GM12878 (cell line): ENCODE measurements at regions not wholly inside any gene's neighbourhood (a gene's known extent, or its start where the extent isn't known, plus 50 kb on each side); places are given as distances from the start of the nearest gene placed in this dataset.

Source experiments
- ATAC-seq: fragments of 200-7000 bp; cut with Tn5 transposase; 3 replicates; pipeline ENCODE4 v1.9.1; 2020; ENCODE audit warnings: mild to moderate bottlenecking, moderate library complexity
- BruUV-seq: library from RNA; stranded (reverse); fragments of 400-500 nt; replicated peaks from 2 replicates; lab custom pipeline; 2021; lab: Mats Ljungman, UMichigan
- CTCF ChIA-PET: fragments of 300-600 bp; sonication (Branson Sonifier 250); formaldehyde crosslinking; extraction: SDS; loops from one replicate; lab custom pipeline; 2021; ENCODE audit warnings: inconsistent platforms; lab: Yijun Ruan, JAX
- POLR2A ChIA-PET: fragments of 350-600 bp; formaldehyde crosslinking; extraction: SDS; loops from one replicate; lab custom pipeline; 2021; ENCODE audit warnings: inconsistent platforms; lab: Charles Lee
- RAD21 ChIA-PET: fragments of 300-600 bp; sonication (Branson Sonifier 250); formaldehyde crosslinking; loops from one replicate; lab custom pipeline; 2023; ENCODE audit warnings: antibody characterized with exemption; ENCODE audit not compliant: unreplicated experiment; lab: Charles Lee
- SMC1A ChIA-PET: fragments of 300-600 bp; sonication (Branson Sonifier 250); formaldehyde crosslinking; loops from one replicate; lab custom pipeline; 2023; ENCODE audit not compliant: unreplicated experiment, uncharacterized antibody; lab: Charles Lee
- DNase-seq: peaks from one replicate; pipeline ENCODE4 v3.0.0-alpha.2; 2011; ENCODE audit warnings: low read depth, low spot score
- FAIRE-seq: peaks from 3 replicates; lab custom pipeline; 2011; peaks lifted over from hg19 to GRCh38; lab: Jason Lieb, UNC
- H2AFZ ChIP-seq: 2 replicates; pipeline ENCODE4 v1.6.0; 2011; ENCODE audit warnings: low read depth, low read length, control low read depth; ENCODE audit not compliant: control insufficient read depth
- H3K27ac ChIP-seq: 2 replicates; pipeline ENCODE4 v1.5.1; 2011; ENCODE audit warnings: control low read depth; ENCODE audit not compliant: control insufficient read depth, insufficient read depth
- H3K27me3 ChIP-seq, 2 experiments: replicated peaks in 1 of 2; 2 replicates each; pipeline versions ENCODE4 v1.6.0 to v1.6.1; 2011; ENCODE audit warnings: low read length in 1 of 2; ENCODE audit not compliant: control insufficient read depth in 2 of 2, insufficient read depth in 2 of 2
- H3K36me3 ChIP-seq, 2 experiments: 2 replicates each; pipeline ENCODE4 v1.5.1; 2011; ENCODE audit warnings: low read length in 1 of 2; ENCODE audit not compliant: control insufficient read depth in 2 of 2, insufficient read depth in 2 of 2
- H3K4me1 ChIP-seq: 2 replicates; pipeline ENCODE4 v1.6.1; 2011; ENCODE audit warnings: mild to moderate bottlenecking, low read length, moderate library complexity, mixed read lengths; ENCODE audit not compliant: control insufficient read depth, insufficient read depth
- H3K4me2 ChIP-seq: 2 replicates; pipeline ENCODE4 v1.6.0; 2011; ENCODE audit warnings: control low read depth; ENCODE audit not compliant: control insufficient read depth, insufficient read depth
- H3K4me3 ChIP-seq: fragments of 200-600 bp; sonication (generic); 2 replicates; pipeline ENCODE4 v1.5.1; 2016
- H3K79me2 ChIP-seq: 2 replicates; pipeline ENCODE4 v1.6.0; 2011; ENCODE audit warnings: low read length; ENCODE audit not compliant: control insufficient read depth, insufficient read depth
- H3K9ac ChIP-seq: 2 replicates; pipeline ENCODE4 v1.8.0; 2011; ENCODE audit warnings: low read length, control low read depth, mixed read lengths; ENCODE audit not compliant: control insufficient read depth, insufficient read depth
- H3K9me3 ChIP-seq: replicated peaks from 3 replicates; pipeline ENCODE4 v1.5.1; 2011; ENCODE audit warnings: mild to moderate bottlenecking, low read length; ENCODE audit not compliant: control insufficient read depth, insufficient read depth
- H4K20me1 ChIP-seq: 2 replicates; pipeline ENCODE4 v1.6.0; 2011; ENCODE audit not compliant: control insufficient read depth, insufficient read depth
- ATF3 ChIP-seq: IDR thresholded peaks from 2 replicates; pipeline ENCODE4 v1.6.1; 2011; ENCODE audit warnings: low read depth, mild to moderate bottlenecking, low read length, moderate library complexity, borderline replicate concordance; ENCODE audit errors: extremely low read depth
- BHLHE40 ChIP-seq, 2 experiments: fragments of 450-650 bp in 1 of 2; IDR thresholded peaks; 2 replicates each; pipeline ENCODE4 v1.6.1; 2011 to 2017; ENCODE audit warnings: low read depth in 2 of 2, borderline replicate concordance in 1 of 2, improper control_type of control experiment in 1 of 2, low read length in 1 of 2, mild to moderate bottlenecking in 1 of 2
- IRF3 ChIP-seq: fragments of 450-650 bp; IDR thresholded peaks from 2 replicates; pipeline ENCODE4 v1.6.1; 2014; ENCODE audit warnings: mild to moderate bottlenecking
- KDM1A ChIP-seq: fragments of 200-600 bp; sonication (generic); IDR thresholded peaks from 2 replicates; pipeline ENCODE4 v1.6.1; 2016; ENCODE audit warnings: borderline replicate concordance
- POLR2AphosphoS5 ChIP-seq: IDR thresholded peaks from 2 replicates; pipeline ENCODE4 v1.6.1; 2011; ENCODE audit warnings: mild to moderate bottlenecking, low read length, inconsistent platforms
- TAF1 ChIP-seq: IDR thresholded peaks from 2 replicates; pipeline ENCODE4 v1.6.1; 2011; ENCODE audit warnings: mild to moderate bottlenecking, low read depth, low read length, borderline replicate concordance
- ZZZ3 ChIP-seq: IDR thresholded peaks from 2 replicates; pipeline ENCODE4 v1.6.1; 2011; ENCODE audit warnings: low read depth; ENCODE audit not compliant: control insufficient read depth, insufficient read length
- WGBS: methylation state at CpG from one replicate; pipeline ENCODE4 v1.1.6; 2016; ENCODE audit warnings: low lambda C conversion rate; ENCODE audit not compliant: insufficient replicate concordance, insufficient coverage; ENCODE audit errors: missing lambda C conversion rate; 5-methylcytosine and 5-hydroxymethylcytosine counted together
- in situ Hi-C: fragments of 300-500 bp; cut with MboI; formaldehyde crosslinking; loops from 9 replicates; pipeline ENCODE4 v1.14.3; 2018; ENCODE audit warnings: mixed read lengths
- intact Hi-C: fragments of 100-400 bp; cut with micrococcal nuclease; formaldehyde crosslinking; loops from one replicate; pipeline ENCODE4 v1.14.2; 2022; ENCODE audit not compliant: unreplicated experiment

GRCh38 chr5:44909004-44909403 lies 100.3 kb downstream of the MRPS30 start:
- RAD21 ChIA-PET = interaction anchor here (0.7 kb wide), 1 partner anchor 567 kb away, joined by 3 read pairs; no protein-coding TSS in a partner anchor
- no peaks in the 10 kb centered on the region for H4K20me1 ChIP-seq
- POLR2A ChIA-PET = no interaction called here
- H3K79me2 ChIP-seq = no peaks in the 10 kb centered on the region
- H3K4me1 ChIP-seq = no peaks in the 10 kb centered on the region
- CTCF ChIA-PET = interaction anchor here (1.2 kb wide), 1 partner anchor 41 kb away, joined by 3 read pairs; no protein-coding TSS in a partner anchor
- no peaks in the 10 kb centered on the region for H3K9me3 ChIP-seq
- no peak overlapping the region for H3K4me2 ChIP-seq
- H3K4me3 ChIP-seq = no peak overlapping the region
- SMC1A ChIA-PET = interaction anchor here (1.0 to 2.6 kb wide), 3 partner anchors 17 to 41 kb away, joined by 3 to 6 read pairs (median 3); no protein-coding TSS in a partner anchor
- WGBS = 88% methylated on average over 1 of the region's 1 CpG
- no peak overlapping the region for H2AFZ ChIP-seq
- intact Hi-C loops (no loop called here), in situ Hi-C loops (no loop called here)
- no TSS peak for BruUV-seq
- DNase-seq = no peak
- no peak overlapping the region for H3K27ac ChIP-seq
- TF ChIP-seq KDM1A = no peak
- no peak for TF ChIP-seq TAF1
- no peak for TF ChIP-seq ATF3
- no peak for TF ChIP-seq IRF3
- TF ChIP-seq BHLHE40 (IDR thresholded peaks at IDR 0.05; ENCODE audit: borderline replicate concordance in 1 of 2, low read depth in 2 of 2, low read length in 1 of 2) = no peak
- TF ChIP-seq POLR2AphosphoS5 = no peak
- TF ChIP-seq ZZZ3 = no peak
- no peak for ATAC-seq
- H3K36me3 ChIP-seq = no peaks in the 10 kb centered on the region
- no peaks in the 10 kb centered on the region for H3K27me3 ChIP-seq
- no peak overlapping the region for H3K9ac ChIP-seq
- FAIRE-seq = no peak
